ENCODE measurements at regions not wholly inside any gene's neighbourhood (a gene's known extent, or its start where the extent isn't known, plus 50 kb on each side); places are given as distances from the start of the nearest gene placed in this dataset.
A peak's percentile ranks its signal among the peaks of the same experiment; 100 is the strongest.

GRCh38 chr4:86432559-86433134 lies 72.8 kb upstream of the MAPK10 start:
- no peak for DNase-seq (ENCODE audit: unreplicated experiment)
- CTCF ChIA-PET = no interaction called here
- POLR2A ChIA-PET = interaction anchor here (0.5 kb wide), 1 partner anchor 1481 kb away, joined by 3 read pairs; no protein-coding TSS in a partner anchor
- intact Hi-C loops (cut with micrococcal nuclease) = no loop called here
- no TSS peak for BruUV-seq (replicated peaks)
- TF ChIP-seq CTCF (IDR thresholded peaks at IDR 0.05; ENCODE audit: unreplicated experiment) = no peak
- Mint-ChIP-seq H3K9me3 (ENCODE audit: unreplicated experiment) (no peaks in the 10 kb centered on the region), H3K27me3 (ENCODE audit: insufficient read depth, unreplicated experiment) (no peaks in the 10 kb centered on the region), H3K4me1 (ENCODE audit: insufficient read depth, unreplicated experiment) (no peaks in the 10 kb centered on the region), H3K4me3 (ENCODE audit: unreplicated experiment) (no peak overlapping the region), H3K27ac (ENCODE audit: low read depth, unreplicated experiment) (no peak overlapping the region), H3K36me3 (ENCODE audit: insufficient read depth, unreplicated experiment) (no peaks in the 10 kb centered on the region)

GRCh38 chr4:86439293-86439692 lies 79.4 kb upstream of the MAPK10 start:
- CTCF ChIA-PET = no interaction called here
- no peak for TF ChIP-seq CTCF (IDR thresholded peaks at IDR 0.05; ENCODE audit: unreplicated experiment)
- Mint-ChIP-seq H3K27me3 (ENCODE audit: insufficient read depth, unreplicated experiment) (no peaks in the 10 kb centered on the region), H3K36me3 (ENCODE audit: insufficient read depth, unreplicated experiment) (no peaks in the 10 kb centered on the region), H3K9me3 (ENCODE audit: unreplicated experiment) (peaks cover 8% of the 10 kb centered on the region), H3K27ac (ENCODE audit: low read depth, unreplicated experiment) (no peak overlapping the region), H3K4me3 (ENCODE audit: unreplicated experiment) (no peak overlapping the region), H3K4me1 (ENCODE audit: insufficient read depth, unreplicated experiment) (peaks cover 6% of the 10 kb centered on the region)
- no peak for DNase-seq (ENCODE audit: unreplicated experiment)
- POLR2A ChIA-PET = interaction anchor here (0.6 to 0.7 kb wide), 2 partner anchors 463 to 473 kb away, joined by 3 read pairs; no protein-coding TSS in a partner anchor
- BruUV-seq (replicated peaks) = no TSS peak
- intact Hi-C loops (cut with micrococcal nuclease) = no loop called here

- peaks cover 8% of the 10 kb centered on the region for H3K9me3 Mint-ChIP-seq (ENCODE audit: unreplicated experiment)
- peak overlapping the region; percentile 74 for H3K27ac Mint-ChIP-seq (ENCODE audit: low read depth, unreplicated experiment)
- peaks cover 6% of the 10 kb centered on the region for H3K4me1 Mint-ChIP-seq (ENCODE audit: insufficient read depth, unreplicated experiment)
- DNase-seq (ENCODE audit: unreplicated experiment) = peak; percentile 67
- no peak for TF ChIP-seq CTCF (IDR thresholded peaks at IDR 0.05; ENCODE audit: unreplicated experiment)
- intact Hi-C loops (cut with micrococcal nuclease) = no loop called here
- ChIA-PET POLR2A (interaction anchor here (0.5 to 1.7 kb wide), 8 partner anchors 9 to 1880 kb away, joined by 3 to 7 read pairs (median 3); no protein-coding TSS in a partner anchor), CTCF (interaction anchor here (0.8 kb wide), 1 partner anchor 40 kb away, joined by 3 read pairs; no protein-coding TSS in a partner anchor)
- H3K27me3 Mint-ChIP-seq (ENCODE audit: insufficient read depth, unreplicated experiment) = no peaks in the 10 kb centered on the region
- BruUV-seq (replicated peaks) = no TSS peak
- H3K4me3 Mint-ChIP-seq (ENCODE audit: unreplicated experiment) = peak overlapping the region; percentile 25
- no peaks in the 10 kb centered on the region for H3K36me3 Mint-ChIP-seq (ENCODE audit: insufficient read depth, unreplicated experiment)
Observed at GRCh38 chr4:86441175-86441936, 81.5 kb upstream of the MAPK10 start.

GRCh38 chr4:86442881-86443280 lies 83.0 kb upstream of the MAPK10 start:
- Mint-ChIP-seq H3K9me3 (ENCODE audit: unreplicated experiment) (peaks cover 8% of the 10 kb centered on the region), H3K4me1 (ENCODE audit: insufficient read depth, unreplicated experiment) (peaks cover 6% of the 10 kb centered on the region), H3K27me3 (ENCODE audit: insufficient read depth, unreplicated experiment) (no peaks in the 10 kb centered on the region), H3K27ac (ENCODE audit: low read depth, unreplicated experiment) (peak overlapping the region; percentile 56), H3K4me3 (ENCODE audit: unreplicated experiment) (no peak overlapping the region), H3K36me3 (ENCODE audit: insufficient read depth, unreplicated experiment) (no peaks in the 10 kb centered on the region)
- BruUV-seq (replicated peaks) = no TSS peak
- no peak for TF ChIP-seq CTCF (IDR thresholded peaks at IDR 0.05; ENCODE audit: unreplicated experiment)
- intact Hi-C loops (cut with micrococcal nuclease) = no loop called here
- ChIA-PET POLR2A (no interaction called here), CTCF (interaction anchor here (0.7 kb wide), 1 partner anchor 53 kb away, joined by 4 read pairs; no protein-coding TSS in a partner anchor)
- DNase-seq (ENCODE audit: unreplicated experiment) = no peak

All from MCF 10A (cell line).